Memory B cell (primary cell): ENCODE measurements at regions not wholly inside any gene's neighbourhood (a gene's known extent, or its start where the extent isn't known, plus 50 kb on each side); places are given as distances from the start of the nearest gene placed in this dataset.
"Not testable (repeated sequence)": the region's sequence is repeated elsewhere in the genome, so short reads cannot be mapped to it uniquely, and the experiment has no call there.

Source experiments
- ATAC-seq: fragments of 150-1000 bp; cut with Tn5 transposase; 2 replicates; pipeline ENCODE4 v1.10.0; 2021; ENCODE audit warnings: low read depth, mild to moderate bottlenecking, moderate library complexity
- DNase-seq, 2 donors: peaks; one replicate each; pipeline ENCODE4 v3.0.0; 2022; ENCODE audit warnings: low spot score in 2 of 2
- H3K27ac Mint-ChIP-seq: one replicate; pipeline ENCODE4 v1.8.0; 2022; ENCODE audit warnings: mild to moderate bottlenecking, moderate library complexity, mixed read lengths
- H3K27me3 Mint-ChIP-seq: one replicate; pipeline ENCODE4 v1.8.0; 2022; ENCODE audit warnings: mixed read lengths
- H3K36me3 Mint-ChIP-seq: one replicate; pipeline ENCODE4 v1.8.0; 2022; ENCODE audit warnings: mild to moderate bottlenecking, mixed read lengths
- H3K4me1 Mint-ChIP-seq: one replicate; pipeline ENCODE4 v1.8.0; 2022; ENCODE audit warnings: mixed read lengths
- H3K4me3 Mint-ChIP-seq: one replicate; pipeline ENCODE4 v1.8.0; 2022; ENCODE audit warnings: mild to moderate bottlenecking, moderate library complexity, mixed read lengths
- H3K9me3 Mint-ChIP-seq: one replicate; pipeline ENCODE4 v1.8.0; 2022; ENCODE audit warnings: mixed read lengths

DNA sequence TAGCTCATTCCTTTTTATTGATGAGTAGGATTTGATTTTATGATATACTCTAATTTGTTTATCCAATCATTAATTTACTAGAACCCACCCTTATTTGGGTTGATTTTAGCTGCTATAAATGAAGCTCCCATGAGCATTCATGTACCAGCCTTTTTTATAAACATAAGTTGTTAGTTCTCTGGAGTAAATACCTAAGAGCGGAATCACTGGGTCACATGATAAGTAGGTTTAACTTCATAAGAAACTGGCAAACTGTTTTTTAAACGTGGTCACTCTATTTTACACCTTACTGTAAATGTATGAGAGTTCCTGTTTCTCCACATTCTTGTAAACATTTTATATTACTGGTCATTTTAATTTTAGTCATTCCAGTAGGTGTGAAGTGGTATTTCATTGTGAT, 364.6 kb downstream of the NPR3 start:
- Mint-ChIP-seq H3K27ac (no peak overlapping the region), H3K9me3 (peaks cover 1% of the 10 kb centered on the region), H3K27me3 (no peaks in the 10 kb centered on the region), H3K36me3 (no peaks in the 10 kb centered on the region), H3K4me1 (no peaks in the 10 kb centered on the region), H3K4me3 (no peak overlapping the region)
- ATAC-seq (no peak), DNase-seq (no peak)

GRCh38 chr5:33079548-33079947, 361.2 kb upstream of the TARS1 start:
- no peak overlapping the region for H3K27ac Mint-ChIP-seq
- H3K36me3 Mint-ChIP-seq, result no peaks in the 10 kb centered on the region
- no peaks in the 10 kb centered on the region for H3K27me3 Mint-ChIP-seq
- no peak overlapping the region for H3K4me3 Mint-ChIP-seq
- H3K4me1 Mint-ChIP-seq, result no peaks in the 10 kb centered on the region
- DNase-seq (no peak), ATAC-seq (no peak)
- H3K9me3 Mint-ChIP-seq, result no peaks in the 10 kb centered on the region

DNA sequence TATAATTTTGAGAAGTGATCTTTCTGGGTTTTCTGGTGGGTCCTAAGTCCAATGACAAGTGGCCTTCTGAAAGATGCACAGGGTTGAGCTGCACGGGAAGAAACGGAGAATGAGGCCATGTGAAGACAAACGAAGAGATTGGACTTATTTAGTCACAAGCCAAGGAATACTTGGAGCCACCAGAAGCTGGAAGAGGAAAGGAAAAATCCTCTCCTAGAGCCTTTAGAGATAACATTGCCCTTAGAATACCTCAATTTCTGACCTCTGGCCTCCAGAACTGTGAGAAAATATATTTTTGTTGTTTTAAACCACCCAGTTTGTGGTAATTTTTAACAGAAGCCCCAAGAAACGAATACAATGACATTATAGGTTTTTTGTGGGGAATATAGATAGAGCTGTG, 360.5 kb upstream of the TARS1 start:
- Mint-ChIP-seq H3K4me3 (no peak overlapping the region), H3K27ac (no peak overlapping the region), H3K36me3 (no peaks in the 10 kb centered on the region), H3K9me3 (no peaks in the 10 kb centered on the region), H3K27me3 (no peaks in the 10 kb centered on the region), H3K4me1 (no peaks in the 10 kb centered on the region)
- ATAC-seq, result no peak
- DNase-seq, result no peak

DNA sequence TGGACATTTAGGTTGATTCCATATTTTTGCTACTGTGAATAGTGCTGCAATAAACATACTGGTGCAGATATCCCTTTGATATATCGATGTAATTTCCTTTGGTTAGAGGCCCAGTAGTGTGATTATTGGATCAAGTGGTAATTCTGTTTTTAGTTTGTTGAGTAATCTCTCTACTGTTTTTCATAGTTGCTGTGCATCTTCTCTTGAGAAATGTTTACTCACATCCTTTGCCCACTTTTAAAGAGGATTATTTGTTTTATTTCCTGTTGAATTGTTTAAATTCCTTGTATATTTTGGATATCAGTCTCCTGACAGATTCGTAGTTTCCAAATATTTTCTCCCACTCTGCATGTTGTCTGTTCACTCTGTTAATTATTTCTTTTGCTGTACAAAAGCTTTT, 352.6 kb upstream of the TARS1 start:
- Mint-ChIP-seq H3K9me3 (peaks cover 1% of the 10 kb centered on the region), H3K27me3 (no peaks in the 10 kb centered on the region), H3K27ac (no peak overlapping the region), H3K36me3 (no peaks in the 10 kb centered on the region), H3K4me1 (no peaks in the 10 kb centered on the region), H3K4me3 (no peak overlapping the region)
- ATAC-seq (no peak), DNase-seq (no peak)

DNA sequence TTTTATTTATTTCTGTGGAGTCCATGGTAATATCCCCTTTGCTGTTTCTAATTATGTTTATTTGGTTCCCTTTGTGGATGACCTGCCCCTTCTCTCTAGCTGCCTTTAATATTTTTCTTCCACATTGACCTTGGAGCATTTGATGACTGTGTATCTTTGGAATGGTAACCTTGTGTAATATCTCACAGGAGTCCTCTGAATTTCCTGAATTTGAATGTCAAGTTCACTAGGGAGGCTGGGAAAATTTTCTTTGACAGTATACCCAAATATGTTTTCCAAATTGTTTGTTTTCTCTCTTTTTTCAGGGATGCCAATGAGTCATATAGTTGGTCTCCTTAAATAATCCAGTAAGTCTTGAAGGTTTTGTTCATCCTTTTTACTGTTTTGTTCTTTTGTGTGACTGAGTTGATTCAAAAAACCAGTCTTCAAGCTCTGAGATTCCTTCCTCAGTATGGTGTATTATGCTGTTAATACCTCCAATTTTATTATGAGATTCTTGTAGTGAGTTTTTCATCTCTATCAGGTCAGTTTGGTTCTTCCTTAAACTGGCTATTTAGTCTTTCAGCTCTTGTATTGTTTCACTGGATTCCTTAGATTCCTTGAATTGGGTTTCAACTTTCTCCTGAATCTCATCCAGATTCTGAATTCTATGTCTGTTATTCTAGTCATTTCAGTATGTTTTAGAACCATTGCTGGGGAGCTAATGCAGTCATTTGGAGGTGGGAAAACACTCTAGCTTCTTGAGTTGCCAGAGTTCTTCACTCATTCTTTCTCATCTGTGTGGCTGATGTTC, 349.0 kb upstream of the TARS1 start:
- Mint-ChIP-seq H3K27ac (no peak overlapping the region), H3K4me3 (no peak overlapping the region), H3K27me3 (no peaks in the 10 kb centered on the region), H3K9me3 (peaks cover 1% of the 10 kb centered on the region), H3K4me1 (no peaks in the 10 kb centered on the region), H3K36me3 (no peaks in the 10 kb centered on the region)
- DNase-seq (no peak), ATAC-seq (no peak)

DNA sequence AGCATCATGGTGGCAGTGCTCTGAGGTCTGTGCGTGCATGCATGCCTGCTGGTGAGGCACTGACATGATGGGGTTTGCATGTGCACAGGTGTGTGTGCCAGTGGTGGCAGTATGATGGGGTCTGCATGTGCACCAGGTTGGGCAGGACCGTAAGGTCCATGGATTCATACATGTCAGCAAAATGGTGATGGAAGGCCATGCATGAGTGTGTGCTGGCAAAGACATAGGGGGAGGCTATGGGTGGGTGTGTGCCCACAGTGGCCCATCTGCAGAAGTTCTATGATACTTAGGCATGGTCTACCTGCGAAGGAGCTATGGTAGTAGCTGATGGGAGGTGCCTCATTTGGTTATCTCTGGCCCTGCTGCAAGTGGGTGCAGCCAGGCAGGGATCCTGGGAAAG, 348.0 kb upstream of the TARS1 start:
- H3K27ac Mint-ChIP-seq, result no peak overlapping the region
- H3K4me3 Mint-ChIP-seq, result no peak overlapping the region
- peaks cover 1% of the 10 kb centered on the region for H3K9me3 Mint-ChIP-seq
- H3K36me3 Mint-ChIP-seq, result no peaks in the 10 kb centered on the region
- ATAC-seq (no peak), DNase-seq (no peak)
- no peaks in the 10 kb centered on the region for H3K4me1 Mint-ChIP-seq
- H3K27me3 Mint-ChIP-seq, result no peaks in the 10 kb centered on the region

- DNase-seq, result no peak
- H3K4me3 Mint-ChIP-seq, result no peak overlapping the region
- no peak overlapping the region for H3K27ac Mint-ChIP-seq
- no peak for ATAC-seq
- H3K36me3 Mint-ChIP-seq, result no peaks in the 10 kb centered on the region
- peaks cover 6% of the 10 kb centered on the region for H3K9me3 Mint-ChIP-seq
- no peaks in the 10 kb centered on the region for H3K27me3 Mint-ChIP-seq
- H3K4me1 Mint-ChIP-seq, result no peaks in the 10 kb centered on the region
These were observed 338.2 kb upstream of the TARS1 start for GRCh38 chr5:33102551-33102950.

- Mint-ChIP-seq H3K4me1 (no peaks in the 10 kb centered on the region), H3K9me3 (peaks cover 5% of the 10 kb centered on the region), H3K4me3 (no peak overlapping the region), H3K27ac (no peak overlapping the region), H3K27me3 (no peaks in the 10 kb centered on the region), H3K36me3 (no peaks in the 10 kb centered on the region)
- ATAC-seq (no peak), DNase-seq (no peak)
These were observed 335.2 kb upstream of the TARS1 start for GRCh38 chr5:33105521-33105941.

DNA sequence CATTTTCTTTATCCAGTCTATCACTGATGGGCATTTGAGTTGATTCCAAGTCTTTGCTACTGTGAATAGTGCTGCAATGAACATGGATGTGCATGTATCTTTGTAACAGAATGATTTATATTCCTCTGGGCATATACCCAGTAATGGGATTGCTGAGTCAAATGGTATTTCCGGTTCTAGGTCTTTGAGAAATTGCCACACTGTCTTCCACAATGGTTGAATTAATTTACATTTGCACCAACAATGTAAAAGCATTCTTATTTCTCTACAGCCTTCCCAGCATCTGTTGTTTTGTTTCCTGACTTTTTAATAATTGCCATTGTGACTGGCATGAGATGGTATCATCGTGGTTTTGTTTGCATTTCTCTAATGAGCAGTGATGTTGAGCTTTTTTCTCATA, 330.3 kb upstream of the TARS1 start:
- not testable (repeated sequence) for H3K4me1 Mint-ChIP-seq, H3K9me3 Mint-ChIP-seq, H3K27ac Mint-ChIP-seq, DNase-seq, H3K27me3 Mint-ChIP-seq, ATAC-seq, H3K4me3 Mint-ChIP-seq, H3K36me3 Mint-ChIP-seq

DNA sequence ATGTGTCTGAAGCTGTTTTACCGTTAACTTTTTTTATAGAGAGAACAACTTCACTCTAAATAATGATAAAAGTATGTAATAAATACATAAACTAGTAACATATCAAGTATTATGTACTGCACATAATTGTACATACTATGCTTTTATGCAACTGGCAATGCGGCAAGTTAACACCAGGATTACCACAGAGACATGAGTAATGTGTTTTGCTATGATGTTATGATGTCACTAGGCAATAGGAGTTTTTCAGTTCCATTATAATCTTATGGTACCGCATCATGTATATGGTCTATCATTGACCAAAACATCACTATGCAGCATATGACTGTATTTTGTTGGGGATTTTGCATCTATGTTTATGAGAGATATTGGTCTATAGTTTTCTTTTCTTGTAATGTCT, 326.4 kb upstream of the TARS1 start:
- no peak for ATAC-seq

DNA sequence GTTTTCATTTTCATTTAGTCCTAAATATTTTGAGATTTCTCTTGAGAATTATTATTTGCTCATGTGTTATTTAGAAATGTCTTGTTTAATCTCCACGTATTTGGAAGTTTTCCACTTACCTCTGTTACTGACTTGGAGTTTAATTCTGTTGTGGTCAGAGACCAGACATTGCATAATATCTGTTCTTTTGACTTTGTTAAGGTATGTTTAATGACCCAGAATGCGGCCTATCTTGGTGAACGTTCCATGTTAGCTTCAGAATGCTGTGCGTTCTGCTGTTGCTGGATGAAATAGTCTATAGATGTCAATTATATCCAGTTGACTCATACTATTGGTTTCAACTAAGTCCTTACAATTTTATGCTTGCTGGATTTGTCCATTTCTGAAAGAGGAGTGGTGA, 325.3 kb upstream of the TARS1 start:
- DNase-seq, result no peak
- Mint-ChIP-seq H3K4me3 (no peak overlapping the region), H3K9me3 (peaks cover 6% of the 10 kb centered on the region), H3K36me3 (no peaks in the 10 kb centered on the region), H3K27ac (no peak overlapping the region), H3K4me1 (no peaks in the 10 kb centered on the region), H3K27me3 (no peaks in the 10 kb centered on the region)
- no peak for ATAC-seq

More for the DNA sequence above, 326.4 kb upstream of the TARS1 start:
- Mint-ChIP-seq H3K9me3 (peaks cover 6% of the 10 kb centered on the region), H3K27me3 (no peaks in the 10 kb centered on the region), H3K27ac (no peak overlapping the region), H3K4me1 (no peaks in the 10 kb centered on the region), H3K4me3 (no peak overlapping the region), H3K36me3 (no peaks in the 10 kb centered on the region)
- DNase-seq, result no peak

- no peak overlapping the region for H3K4me3 Mint-ChIP-seq
- H3K27ac Mint-ChIP-seq, result no peak overlapping the region
- H3K4me1 Mint-ChIP-seq, result no peaks in the 10 kb centered on the region
- ATAC-seq (no peak), DNase-seq (no peak)
- no peaks in the 10 kb centered on the region for H3K36me3 Mint-ChIP-seq
- peaks cover 3% of the 10 kb centered on the region for H3K9me3 Mint-ChIP-seq
- no peaks in the 10 kb centered on the region for H3K27me3 Mint-ChIP-seq
These were observed 321.9 kb upstream of the TARS1 start for GRCh38 chr5:33118761-33119415.

DNA sequence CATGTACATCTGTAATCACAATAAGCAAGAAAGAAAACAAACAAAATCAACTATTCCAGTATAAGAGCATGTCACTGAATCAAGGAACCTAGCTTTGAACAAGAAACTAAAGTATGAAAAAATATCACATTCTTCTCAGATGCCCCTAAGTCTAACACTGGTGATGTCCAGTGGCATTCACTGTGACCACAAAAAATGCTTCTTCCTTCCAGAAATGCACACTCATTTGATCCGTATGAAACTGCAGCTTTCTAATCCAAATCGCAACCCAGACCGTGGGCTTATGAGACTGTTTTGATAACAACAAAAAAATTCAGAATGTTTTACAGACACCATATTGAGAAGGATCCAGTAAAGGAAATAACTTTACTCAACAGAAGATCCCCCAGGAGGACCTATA, 320.1 kb upstream of the TARS1 start:
- H3K9me3 Mint-ChIP-seq, result peaks cover 3% of the 10 kb centered on the region
- no peaks in the 10 kb centered on the region for H3K36me3 Mint-ChIP-seq
- H3K27ac Mint-ChIP-seq, result no peak overlapping the region
- ATAC-seq (no peak), DNase-seq (no peak)
- no peaks in the 10 kb centered on the region for H3K4me1 Mint-ChIP-seq
- H3K27me3 Mint-ChIP-seq, result no peaks in the 10 kb centered on the region
- H3K4me3 Mint-ChIP-seq, result no peak overlapping the region

DNA sequence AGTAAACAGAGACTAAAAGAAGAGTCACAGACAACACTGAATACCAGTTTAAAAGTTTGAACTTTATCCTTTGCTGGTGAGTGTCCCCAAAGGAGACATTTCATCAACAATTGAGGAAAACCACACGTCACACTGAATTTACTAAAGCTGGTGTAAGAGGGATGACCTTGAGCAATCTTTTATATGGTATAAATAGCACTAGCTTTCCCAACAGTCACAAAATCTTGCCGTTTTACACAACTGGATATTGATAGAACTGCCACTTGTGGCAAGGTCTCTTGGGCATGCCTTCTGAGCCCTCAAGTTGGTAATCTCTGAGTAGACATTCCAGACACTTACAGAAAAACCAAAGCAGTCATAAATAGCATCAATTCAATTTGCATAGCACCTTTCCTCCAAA, 311.5 kb upstream of the TARS1 start:
- no peak for DNase-seq

DNA sequence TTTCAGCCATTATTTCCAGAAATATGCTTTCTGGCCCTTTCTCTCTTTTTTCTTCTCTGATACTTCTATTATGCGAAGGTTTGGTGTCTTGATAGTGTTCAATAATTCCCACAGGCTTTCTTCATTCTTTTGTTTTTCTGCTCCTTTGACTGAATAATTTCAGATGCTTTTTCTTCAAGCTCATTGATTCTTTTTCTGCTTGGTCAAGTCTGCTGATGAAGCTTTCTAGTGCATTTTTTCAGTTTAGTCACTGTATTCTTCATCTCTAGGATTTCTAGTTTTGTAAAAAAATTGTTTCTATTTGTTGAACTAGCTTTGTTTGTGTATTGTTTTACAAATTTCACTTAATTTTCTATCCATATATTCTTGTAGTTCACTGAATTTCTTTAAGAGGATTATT, 304.0 kb upstream of the TARS1 start:
- Mint-ChIP-seq H3K4me3 (no peak overlapping the region), H3K27me3 (no peaks in the 10 kb centered on the region), H3K4me1 (no peaks in the 10 kb centered on the region), H3K27ac (no peak overlapping the region), H3K9me3 (peaks cover 14% of the 10 kb centered on the region), H3K36me3 (no peaks in the 10 kb centered on the region)
- ATAC-seq, result no peak
- DNase-seq, result no peak

More for the DNA sequence above, 311.5 kb upstream of the TARS1 start:
- no peak for ATAC-seq
- Mint-ChIP-seq H3K4me1 (no peaks in the 10 kb centered on the region), H3K36me3 (peaks cover 3% of the 10 kb centered on the region), H3K27me3 (no peaks in the 10 kb centered on the region), H3K4me3 (no peak overlapping the region), H3K9me3 (peaks cover 12% of the 10 kb centered on the region), H3K27ac (no peak overlapping the region)
